B cell (primary cell): ENCODE measurements at regions not wholly inside any gene's neighbourhood (a gene's known extent, or its start where the extent isn't known, plus 50 kb on each side); places are given as distances from the start of the nearest gene placed in this dataset.

Source experiments
- ATAC-seq: fragments of 200-7000 bp; cut with Tn5 transposase; one replicate; pipeline ENCODE4 v1.10.0; 2021; ENCODE audit warnings: low read depth, mild to moderate bottlenecking, moderate number of reproducible peaks, moderate library complexity
- CTCF ChIA-PET: fragments of 350-600 bp; sonication (Branson Sonifier 250); formaldehyde crosslinking; loops from one replicate; lab custom pipeline; 2021; ENCODE audit warnings: antibody characterized with exemption, inconsistent platforms; lab: Charles Lee
- POLR2A ChIA-PET: fragments of 350-600 bp; sonication (Branson Sonifier 250); formaldehyde crosslinking; loops from one replicate; lab custom pipeline; 2021; ENCODE audit warnings: antibody characterized with exemption; lab: Charles Lee
- DNase-seq: peaks from one replicate; pipeline ENCODE4 v3.0.0; 2013
- H2AFZ ChIP-seq: 2 replicates; pipeline ENCODE4 v1.6.1; 2012; ENCODE audit warnings: mild to moderate bottlenecking, low read depth, low read length; ENCODE audit not compliant: insufficient read depth, poor library complexity, severe bottlenecking
- H3K27ac ChIP-seq, 2 donors: 1 replicate in 1 of 2; 2 replicates in 1 of 2; pipeline ENCODE4 v1.5.1; 2012 to 2013; ENCODE audit warnings: low read length in 2 of 2, mild to moderate bottlenecking in 2 of 2, moderate library complexity in 1 of 2
- H3K27me3 ChIP-seq, 4 experiments: fragments of 200-600 bp in 1 of 4; sonication (generic) in 1 of 4; replicated peaks in 1 of 4; 1 replicate in 2 of 4; 2 replicates in 2 of 4; pipeline versions ENCODE4 v1.6.1 to v1.7.0; 2013 to 2016; ENCODE audit warnings: low read length in 3 of 4, mild to moderate bottlenecking in 2 of 4, mixed read lengths in 1 of 4, moderate library complexity in 1 of 4; ENCODE audit not compliant: insufficient read depth in 4 of 4, control insufficient read depth in 3 of 4; ENCODE audit errors: control extremely low read depth in 1 of 4
- H3K36me3 ChIP-seq, 2 experiments: replicated peaks in 1 of 2; 1 replicate in 1 of 2; 2 replicates in 1 of 2; pipeline versions ENCODE4 v1.6.1 to v1.7.1; 2013; ENCODE audit warnings: low read length in 1 of 2; ENCODE audit not compliant: insufficient read depth in 2 of 2, control insufficient read depth in 1 of 2; ENCODE audit errors: control extremely low read depth in 1 of 2, extremely low read depth in 1 of 2
- H3K4me1 ChIP-seq, 2 donors: fragments of 200-600 bp in 1 of 2; sonication (generic) in 1 of 2; 1 replicate in 1 of 2; 2 replicates in 1 of 2; pipeline versions ENCODE4 v1.5.1 to v1.6.1; 2013 to 2017; ENCODE audit warnings: low read length in 2 of 2; ENCODE audit not compliant: control insufficient read depth in 2 of 2, insufficient read depth in 2 of 2
- H3K4me2 ChIP-seq: replicated peaks from 2 replicates; pipeline ENCODE3; 2012; ENCODE audit warnings: mild to moderate bottlenecking, low read depth, low read length; ENCODE audit not compliant: poor library complexity, severe bottlenecking
- H3K4me3 ChIP-seq, 5 experiments: fragments of 200-600 bp in 1 of 5; sonication (generic) in 1 of 5; 1 replicate in 3 of 5; 2 replicates in 2 of 5; pipeline versions ENCODE4 v1.5.1 to v1.7.0; 2011 to 2016; ENCODE audit warnings: low read length in 4 of 5, mild to moderate bottlenecking in 4 of 5, low read depth in 2 of 5, control low read depth in 1 of 5, moderate library complexity in 1 of 5; ENCODE audit not compliant: insufficient read depth in 1 of 5; ENCODE audit errors: control extremely low read depth in 1 of 5, extremely low read depth in 1 of 5
- H3K79me2 ChIP-seq: fragments of 200-600 bp; sonication (generic); one replicate; pipeline ENCODE4 v1.6.0; 2016; ENCODE audit warnings: low read length; ENCODE audit not compliant: control insufficient read depth, insufficient read depth
- H3K9ac ChIP-seq: fragments of 200-600 bp; sonication (generic); 2 replicates; pipeline ENCODE4 v1.6.1; 2017; ENCODE audit warnings: mild to moderate bottlenecking, low read length, moderate library complexity
- H3K9me3 ChIP-seq, 3 donors: one replicate each; pipeline versions ENCODE4 v1.6.1 to v1.7.1; 2013; ENCODE audit warnings: low read length in 2 of 3; ENCODE audit not compliant: control insufficient read depth in 2 of 3, insufficient read depth in 1 of 3; ENCODE audit errors: control extremely low read depth in 1 of 3
- H4K20me1 ChIP-seq: 2 replicates; pipeline ENCODE4 v1.6.0; 2012; ENCODE audit warnings: mild to moderate bottlenecking, low read length; ENCODE audit not compliant: insufficient read depth, control insufficient read depth, poor library complexity, severe bottlenecking
- H3K27ac Mint-ChIP-seq: one replicate; pipeline ENCODE4 v1.8.0; 2021; ENCODE audit warnings: mixed read lengths
- H3K27me3 Mint-ChIP-seq: one replicate; pipeline ENCODE4 v1.8.0; 2021; ENCODE audit warnings: mixed read lengths
- H3K4me1 Mint-ChIP-seq: one replicate; pipeline ENCODE4 v1.8.0; 2021; ENCODE audit warnings: mixed read lengths
- H3K4me3 Mint-ChIP-seq: one replicate; pipeline ENCODE4 v1.8.0; 2021; ENCODE audit warnings: mixed read lengths
- H3K9me3 Mint-ChIP-seq: one replicate; pipeline ENCODE4 v1.8.0; 2022; ENCODE audit warnings: mixed read lengths; ENCODE audit not compliant: insufficient read depth
- EZH2 ChIP-seq: IDR thresholded peaks from 2 replicates; pipeline ENCODE4 v1.6.1; 2012; ENCODE audit warnings: borderline replicate concordance, low read depth, mild to moderate bottlenecking, moderate library complexity, low read length; ENCODE audit not compliant: insufficient read depth, poor library complexity, severe bottlenecking
- WGBS: methylation state at CpG from one replicate; pipeline ENCODE4 v1.1.5; 2013; ENCODE audit warnings: missing lambda C conversion rate; ENCODE audit not compliant: insufficient coverage; 5-methylcytosine and 5-hydroxymethylcytosine counted together
- intact Hi-C: fragments of 100-400 bp; cut with micrococcal nuclease; formaldehyde crosslinking; loops from one replicate; pipeline ENCODE4 v1.10.0; 2022
- TF ChIP-seq, protein P1 (sequence below): fragments of 200-600 bp; IDR thresholded peaks from one replicate; pipeline ENCODE4 v1.8.0; 2022; ENCODE audit warnings: antibody characterized with exemption, mild to moderate bottlenecking

DNA sequence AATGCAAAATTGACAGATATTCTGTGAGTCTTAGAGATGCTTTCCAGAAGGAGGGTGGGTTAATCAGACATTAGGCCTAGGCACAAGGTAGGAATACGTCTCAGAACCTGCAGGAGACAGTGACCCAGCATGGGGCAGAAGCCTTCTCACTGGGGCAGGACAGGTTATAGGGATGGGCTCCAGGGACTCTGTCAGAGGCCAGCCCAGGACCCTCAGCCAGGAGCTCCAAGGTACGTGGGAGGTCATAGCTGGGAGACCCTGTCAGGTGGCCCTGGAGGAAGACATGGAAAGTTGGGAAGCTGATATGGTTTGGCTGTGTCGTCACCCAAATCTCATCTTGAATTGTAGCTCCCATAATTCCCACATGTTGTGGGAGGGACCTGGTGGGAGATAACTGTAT lies 450.4 kb downstream of the GADD45G start:
- intact Hi-C loops: no loop called here
- H3K4me3 ChIP-seq: no peak overlapping the region
- no peaks in the 10 kb centered on the region for H4K20me1 ChIP-seq
- CTCF ChIA-PET: no interaction called here
- no peaks in the 10 kb centered on the region for H3K36me3 ChIP-seq
- no peak overlapping the region for H3K9ac ChIP-seq
- peaks cover 27% of the 10 kb centered on the region for H3K27me3 Mint-ChIP-seq
- WGBS: 100% methylated on average over 2 of the region's 3 CpGs
- H3K4me3 Mint-ChIP-seq: no peak overlapping the region
- H3K27ac ChIP-seq: no peak overlapping the region
- H3K27me3 ChIP-seq: peaks cover 0 to 2% (median 0%) of the 10 kb centered on the region in 4 experiments
- no peak overlapping the region for H2AFZ ChIP-seq
- H3K4me1 Mint-ChIP-seq: no peaks in the 10 kb centered on the region
- POLR2A ChIA-PET: no interaction called here
- TF ChIP-seq EZH2: no peak
- TF ChIP-seq, protein P1, sequence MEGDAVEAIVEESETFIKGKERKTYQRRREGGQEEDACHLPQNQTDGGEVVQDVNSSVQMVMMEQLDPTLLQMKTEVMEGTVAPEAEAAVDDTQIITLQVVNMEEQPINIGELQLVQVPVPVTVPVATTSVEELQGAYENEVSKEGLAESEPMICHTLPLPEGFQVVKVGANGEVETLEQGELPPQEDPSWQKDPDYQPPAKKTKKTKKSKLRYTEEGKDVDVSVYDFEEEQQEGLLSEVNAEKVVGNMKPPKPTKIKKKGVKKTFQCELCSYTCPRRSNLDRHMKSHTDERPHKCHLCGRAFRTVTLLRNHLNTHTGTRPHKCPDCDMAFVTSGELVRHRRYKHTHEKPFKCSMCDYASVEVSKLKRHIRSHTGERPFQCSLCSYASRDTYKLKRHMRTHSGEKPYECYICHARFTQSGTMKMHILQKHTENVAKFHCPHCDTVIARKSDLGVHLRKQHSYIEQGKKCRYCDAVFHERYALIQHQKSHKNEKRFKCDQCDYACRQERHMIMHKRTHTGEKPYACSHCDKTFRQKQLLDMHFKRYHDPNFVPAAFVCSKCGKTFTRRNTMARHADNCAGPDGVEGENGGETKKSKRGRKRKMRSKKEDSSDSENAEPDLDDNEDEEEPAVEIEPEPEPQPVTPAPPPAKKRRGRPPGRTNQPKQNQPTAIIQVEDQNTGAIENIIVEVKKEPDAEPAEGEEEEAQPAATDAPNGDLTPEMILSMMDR: no peak
- H3K9me3 ChIP-seq: peaks cover 0 to 17% (median 7%) of the 10 kb centered on the region in 3 donors
- no peaks in the 10 kb centered on the region for H3K79me2 ChIP-seq
- H3K4me1 ChIP-seq: no peaks in the 10 kb centered on the region
- H3K4me2 ChIP-seq: no peak overlapping the region
- peaks cover 7% of the 10 kb centered on the region for H3K9me3 Mint-ChIP-seq
- ATAC-seq (no peak), DNase-seq (no peak)
- no peak overlapping the region for H3K27ac Mint-ChIP-seq

GRCh38 chr9:90057361-90057760 lies 452.5 kb downstream of the GADD45G start:
- Mint-ChIP-seq H3K4me3 (no peak overlapping the region), H3K4me1 (no peaks in the 10 kb centered on the region), H3K27ac (no peak overlapping the region), H3K27me3 (peaks cover 27% of the 10 kb centered on the region), H3K9me3 (peaks cover 7% of the 10 kb centered on the region)
- no peak overlapping the region for H2AFZ ChIP-seq
- H3K79me2 ChIP-seq: no peaks in the 10 kb centered on the region
- POLR2A ChIA-PET: no interaction called here
- H3K27me3 ChIP-seq: peaks cover 0 to 2% (median 0%) of the 10 kb centered on the region in 4 experiments
- H4K20me1 ChIP-seq: no peaks in the 10 kb centered on the region
- H3K36me3 ChIP-seq: no peaks in the 10 kb centered on the region
- no peak overlapping the region for H3K27ac ChIP-seq
- no peak overlapping the region for H3K9ac ChIP-seq
- intact Hi-C loops: no loop called here
- ATAC-seq (no peak), DNase-seq (no peak)
- no peaks in the 10 kb centered on the region for H3K4me1 ChIP-seq
- 98% methylated on average over 3 of the region's 3 CpGs for WGBS
- H3K4me2 ChIP-seq: no peak overlapping the region
- no peak overlapping the region for H3K4me3 ChIP-seq
- CTCF ChIA-PET: no interaction called here
- TF ChIP-seq, protein P1: no peak
- no peak for TF ChIP-seq EZH2
- H3K9me3 ChIP-seq: peaks cover 0 to 17% (median 7%) of the 10 kb centered on the region in 3 donors
